Retina (tissue), 1 donor: ENCODE measurements at regions not wholly inside any gene's neighbourhood (a gene's known extent, or its start where the extent isn't known, plus 50 kb on each side); places are given as distances from the start of the nearest gene placed in this dataset.

Experiments
- DNase-seq: peaks from one replicate; pipeline ENCODE4 v3.0.0-alpha.2; 2016

DNA sequence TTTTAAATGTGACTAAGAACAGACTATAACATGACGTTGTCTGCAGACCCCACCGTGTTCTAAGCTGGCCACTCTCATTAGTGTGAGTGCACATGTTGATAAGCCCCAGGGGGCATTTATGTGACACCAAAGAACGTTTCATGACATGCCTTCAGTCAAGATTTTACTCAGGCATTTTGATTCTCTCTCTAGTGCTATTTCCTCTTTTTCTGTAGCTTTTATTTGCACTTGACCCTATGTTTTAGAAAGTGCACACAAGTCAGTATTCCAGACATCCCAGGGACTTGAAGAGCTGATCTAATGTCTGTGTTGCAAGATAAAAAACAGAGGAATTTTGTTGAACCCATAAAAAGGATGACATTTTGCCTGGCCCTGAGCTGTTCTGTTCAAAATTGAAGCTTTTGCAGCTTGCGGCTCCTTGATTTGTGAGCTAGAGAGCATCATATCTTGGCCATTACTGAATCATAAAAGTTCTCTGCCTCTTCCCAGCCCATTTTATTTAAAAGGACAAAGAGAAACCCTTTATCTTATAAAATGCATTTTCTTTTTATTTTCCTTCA lies 80.9 kb upstream of the TYRP1 start:
- no peak for DNase-seq

DNA sequence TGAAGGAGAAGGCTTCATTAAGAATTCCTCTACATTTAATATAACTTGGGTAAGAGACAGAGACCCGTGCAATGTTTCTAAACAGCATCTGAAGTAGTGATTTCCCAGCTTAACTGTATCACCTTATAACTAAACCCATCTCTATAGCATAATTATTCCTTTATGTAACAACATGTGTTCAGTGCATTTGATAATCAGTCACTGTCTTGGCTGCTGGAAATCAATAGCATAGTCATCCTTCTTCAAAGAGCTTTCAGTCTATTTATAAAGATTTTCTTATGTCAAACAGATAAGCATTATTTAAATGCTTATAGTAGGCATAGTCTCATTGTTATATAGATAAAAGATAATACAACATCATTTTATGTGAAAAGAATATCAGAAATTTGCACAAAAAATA lies 80.1 kb upstream of the TYRP1 start:
- no peak for DNase-seq

DNA sequence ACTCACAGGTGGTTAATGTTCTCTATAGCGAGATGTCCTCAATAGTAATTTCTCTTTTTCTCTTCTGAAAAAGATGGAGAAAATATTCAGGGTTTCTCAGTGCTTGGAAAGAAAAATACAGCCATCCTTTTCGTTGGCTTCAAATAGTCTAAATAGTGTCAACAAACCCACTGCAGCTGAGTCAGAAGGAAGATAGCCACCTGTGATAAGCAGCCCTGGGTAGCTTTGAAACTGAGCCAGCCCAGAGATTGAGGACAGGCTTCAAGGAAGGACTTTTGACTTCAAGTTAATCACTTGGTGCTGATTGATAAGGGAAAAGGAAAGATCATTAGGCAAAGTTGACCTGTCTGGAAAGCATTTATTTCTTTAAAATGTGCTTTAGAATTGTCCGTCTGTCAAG lies 78.7 kb upstream of the TYRP1 start:
- no peak for DNase-seq

DNA sequence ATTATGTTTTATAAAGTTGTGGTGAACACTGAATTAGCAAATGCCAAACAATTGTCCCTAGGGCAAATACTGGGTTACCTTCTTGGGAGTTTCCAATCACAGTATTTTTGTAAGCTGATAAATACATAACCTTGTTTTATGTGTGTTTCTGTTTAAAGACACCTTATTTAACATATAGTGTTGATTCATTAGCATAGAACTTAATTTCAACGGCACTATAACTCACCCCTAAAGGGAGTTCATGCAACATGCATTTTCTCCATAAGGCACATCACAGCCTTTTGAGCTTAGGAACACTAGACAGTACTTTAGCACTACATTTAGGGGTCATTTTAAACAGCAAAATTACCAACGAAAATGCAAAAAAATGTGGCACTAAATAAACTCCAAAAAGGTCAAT lies 74.2 kb upstream of the TYRP1 start:
- DNase-seq, result no peak

DNA sequence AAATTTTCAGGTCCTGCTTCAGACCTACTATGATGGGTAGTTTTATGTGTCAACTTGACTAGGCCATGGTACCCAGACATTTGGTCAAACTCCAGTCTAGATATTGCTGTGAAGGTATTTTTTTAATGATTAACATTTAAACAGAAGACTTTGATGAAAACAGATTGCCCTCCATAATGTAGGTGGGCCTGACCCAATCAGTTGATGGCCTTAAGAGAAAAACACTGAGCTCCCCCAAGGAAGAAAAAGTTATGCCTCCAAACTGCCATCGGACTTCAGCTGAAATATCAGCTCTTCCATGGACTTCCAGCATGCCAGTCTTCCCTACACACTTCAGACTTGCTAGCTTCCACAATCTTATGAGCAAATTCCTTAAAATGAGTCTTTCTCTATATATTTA lies 67.3 kb upstream of the TYRP1 start:
- no peak for DNase-seq

DNA sequence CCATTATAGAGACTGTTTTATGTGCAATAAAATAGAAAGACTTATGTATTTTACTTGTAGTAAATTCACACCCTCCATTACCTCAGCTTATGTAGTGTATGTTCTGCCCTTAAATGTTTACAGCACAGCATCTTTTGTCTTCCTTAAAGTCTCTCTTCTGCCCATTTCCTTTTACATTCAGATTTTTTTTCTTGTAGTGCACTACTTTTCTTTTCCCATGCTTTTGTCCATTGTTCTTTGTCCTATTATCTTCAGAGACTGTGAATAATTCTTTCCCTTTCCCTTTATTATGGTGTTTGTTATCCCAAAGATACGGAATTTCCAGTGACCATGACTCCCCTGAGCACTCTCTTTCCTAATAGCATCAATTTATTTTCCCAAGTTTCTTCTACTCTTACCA lies 66.1 kb upstream of the TYRP1 start:
- no peak for DNase-seq

DNA sequence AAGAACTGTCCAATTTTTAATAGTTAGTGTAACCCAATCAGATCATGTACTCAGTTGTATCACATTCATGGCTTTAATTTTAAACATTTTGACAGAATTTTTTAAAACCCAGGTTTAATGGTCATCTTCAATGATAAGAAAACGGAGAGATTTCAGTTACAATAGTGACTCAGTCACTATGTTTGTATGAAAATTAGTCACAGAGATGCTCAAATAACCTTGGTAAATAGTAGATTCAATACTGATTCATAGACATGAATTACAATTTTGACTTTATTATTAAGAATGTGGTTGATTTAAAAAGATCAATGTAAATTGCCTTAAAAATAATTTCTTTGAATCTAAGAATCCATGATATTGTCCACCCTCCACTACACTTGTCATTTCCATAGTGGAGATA lies 64.6 kb upstream of the TYRP1 start:
- no peak for DNase-seq

DNA sequence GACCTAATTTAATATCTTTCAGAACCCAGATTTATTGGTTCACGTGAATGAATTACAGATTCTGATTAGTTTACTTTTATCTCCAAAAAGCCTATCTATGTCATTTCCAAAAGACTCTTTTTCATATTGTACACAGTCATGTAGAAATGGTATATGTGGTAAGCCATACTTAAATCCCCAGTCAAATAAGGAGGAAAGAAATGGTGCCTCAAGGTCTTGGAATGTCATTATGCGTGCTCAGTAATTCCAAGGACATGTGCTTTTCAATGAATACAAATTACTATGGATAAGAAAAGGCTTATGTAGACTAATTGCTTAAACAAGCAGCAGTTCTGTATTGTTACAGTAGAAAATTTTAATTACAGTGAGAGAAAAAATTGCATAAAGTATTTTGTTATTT lies 64.1 kb upstream of the TYRP1 start:
- no peak for DNase-seq

DNA sequence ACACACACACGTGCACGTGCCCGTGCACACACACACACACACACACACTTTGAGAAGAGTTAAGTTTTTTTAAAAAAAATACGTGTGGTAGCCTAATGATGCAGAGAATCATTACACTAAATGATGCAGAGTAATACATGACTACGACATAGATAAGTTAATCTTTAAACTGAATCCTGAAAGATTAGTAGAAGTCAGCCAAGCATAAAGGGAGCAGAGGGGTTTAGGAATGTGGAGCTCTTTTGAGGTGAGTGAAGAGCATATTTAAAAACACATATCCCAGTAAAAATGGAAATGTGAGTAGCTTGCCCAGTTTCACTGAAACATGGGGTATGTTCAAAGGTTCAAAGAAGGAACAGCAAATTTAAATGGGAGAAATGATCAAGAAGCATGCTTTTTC lies 61.3 kb upstream of the TYRP1 start:
- DNase-seq, result no peak

DNA sequence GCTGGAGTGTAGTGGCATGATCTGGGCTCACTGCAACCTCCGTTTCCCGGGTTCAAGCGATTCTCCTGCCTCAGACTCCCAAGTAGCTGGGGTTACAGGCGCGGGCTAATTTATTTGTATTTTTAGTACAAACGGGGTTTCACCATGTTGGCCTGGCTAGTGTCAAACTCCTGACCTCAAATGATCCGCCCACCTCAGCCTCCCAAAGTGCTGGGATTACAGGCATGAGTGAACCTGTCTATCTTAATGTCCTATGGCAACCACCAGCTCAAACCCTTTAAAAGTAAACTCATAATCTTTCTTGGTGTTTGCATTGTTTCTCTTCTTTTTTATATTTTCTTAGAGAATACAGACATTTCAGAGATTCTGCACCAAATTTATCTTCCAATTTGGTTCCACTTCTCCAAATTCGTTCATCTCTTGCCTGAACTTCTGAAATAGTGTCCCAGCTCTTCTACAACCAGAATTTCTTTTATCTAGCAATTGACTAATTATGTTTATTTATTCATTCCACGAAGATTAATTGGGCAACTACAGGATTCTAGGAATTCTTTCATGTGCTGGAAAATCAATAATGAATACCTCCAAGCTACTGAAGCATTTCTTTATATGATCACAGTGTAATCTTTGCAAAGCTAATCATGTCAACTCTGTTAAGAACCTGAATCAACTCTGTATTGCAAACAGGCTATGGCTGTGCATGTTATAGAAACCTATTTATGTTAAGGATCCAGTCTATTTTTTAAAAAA lies 60.0 kb upstream of the TYRP1 start:
- no peak for DNase-seq

DNA sequence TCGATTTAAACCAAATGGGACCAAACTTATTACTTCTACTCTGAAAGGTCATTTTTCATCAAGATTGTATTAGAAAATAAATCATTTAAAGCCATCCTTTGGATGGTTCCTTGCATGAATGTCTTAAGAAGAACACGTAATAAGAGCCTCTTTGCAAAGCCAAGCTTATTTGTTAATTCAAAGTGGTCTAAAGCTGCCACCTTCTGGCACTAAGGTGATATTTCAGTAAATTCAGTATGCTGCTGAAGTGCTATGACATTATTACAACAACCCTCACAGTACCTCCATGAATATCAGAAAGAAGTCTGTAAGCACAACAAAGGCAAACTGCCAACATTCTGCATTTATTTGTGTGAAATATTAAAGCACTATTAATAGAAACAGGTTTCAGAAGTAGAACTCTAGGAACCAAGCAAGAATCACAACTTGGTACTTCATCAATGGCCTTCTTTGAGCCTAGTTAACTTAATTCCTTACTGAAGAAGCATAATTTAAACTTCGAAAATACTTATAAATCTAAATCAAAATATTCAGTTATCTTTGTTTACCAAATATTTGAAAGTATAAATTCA lies 53.1 kb upstream of the TYRP1 start:
- DNase-seq, result peak; percentile 64

DNA sequence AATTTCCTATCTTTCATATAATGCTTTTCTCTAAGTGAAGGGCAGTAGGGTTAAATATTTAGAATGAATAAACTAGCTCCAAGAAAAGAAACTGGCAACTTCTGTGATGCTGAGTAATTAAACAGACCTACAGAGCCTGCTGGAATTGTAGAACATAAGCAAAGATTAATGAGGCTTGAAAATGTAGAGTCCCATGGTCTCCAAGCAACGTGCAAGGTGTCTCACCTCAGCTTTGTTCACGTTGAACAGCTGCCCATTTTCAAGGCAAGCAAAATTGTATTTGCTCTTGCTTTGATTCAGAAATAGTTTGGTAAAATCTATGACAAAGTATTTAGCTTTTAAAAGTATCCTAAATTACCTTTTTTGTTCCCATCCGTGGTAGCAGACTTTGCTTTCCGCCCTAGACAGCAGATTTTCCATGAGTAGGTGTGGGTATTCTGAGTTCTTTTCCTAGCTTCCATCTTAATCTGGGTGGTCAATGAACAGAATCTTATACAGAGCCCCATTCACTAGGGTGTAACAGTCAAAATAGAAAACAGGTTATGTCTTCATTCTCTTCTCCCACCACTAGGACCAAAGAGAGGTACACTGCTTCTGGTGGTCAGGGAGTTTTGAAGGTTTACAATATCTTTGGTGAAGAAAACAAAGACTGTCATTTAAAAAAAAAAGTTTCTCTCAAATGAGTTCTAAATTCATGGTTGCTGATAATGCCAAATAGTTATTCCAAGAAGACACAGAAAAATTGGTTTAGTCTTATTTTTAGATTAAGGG lies 52.1 kb upstream of the TYRP1 start:
- DNase-seq, result peak; percentile 73
